Caco-2 (cell line): ENCODE measurements at regions not wholly inside any gene's neighbourhood (a gene's known extent, or its start where the extent isn't known, plus 50 kb on each side); places are given as distances from the start of the nearest gene placed in this dataset.

ENCODE experiments used
- BruUV-seq: library from RNA; stranded (reverse); fragments of 400-500 nt; replicated peaks from 2 replicates; lab custom pipeline; 2021; lab: Mats Ljungman, UMichigan
- CTCF ChIA-PET: fragments of 300-600 bp; sonication (Branson Sonifier 250); formaldehyde crosslinking; loops from one replicate; lab custom pipeline; 2022; ENCODE audit warnings: antibody characterized with exemption; lab: Charles Lee
- POLR2A ChIA-PET: fragments of 300-600 bp; sonication (Branson Sonifier 250); formaldehyde crosslinking; loops from one replicate; lab custom pipeline; 2022; ENCODE audit warnings: antibody characterized with exemption; lab: Charles Lee
- DNase-seq, 2 experiments: peaks; one replicate each; pipeline versions ENCODE4 v3.0.0 to v3.0.0-alpha.2; 2020 to 2022
- H3K27me3 ChIP-seq: replicated peaks from 2 replicates; pipeline ENCODE4 v1.6.0; 2011; ENCODE audit warnings: low read length; ENCODE audit not compliant: control insufficient read depth, insufficient read depth
- H3K36me3 ChIP-seq: 2 replicates; pipeline ENCODE4 v1.5.1; 2011; ENCODE audit warnings: low read length; ENCODE audit not compliant: control insufficient read depth, insufficient read depth
- H3K4me1 ChIP-seq: fragments of 250-450 bp; sonication (Bioruptor Pico); 2 replicates; pipeline ENCODE4 v1.5.1; 2020; ENCODE audit warnings: mild to moderate bottlenecking
- H3K4me3 ChIP-seq: 2 replicates; pipeline ENCODE4 v1.5.1; 2011; ENCODE audit warnings: low read depth, mild to moderate bottlenecking, control low read depth, low read length
- H3K9me3 ChIP-seq: fragments of 250-450 bp; sonication (Bioruptor Pico); 2 replicates; pipeline ENCODE4 v1.5.1; 2020; ENCODE audit warnings: mild to moderate bottlenecking, moderate library complexity
- H3K27ac Mint-ChIP-seq: one replicate; pipeline ENCODE4 v1.8.0; 2022; ENCODE audit warnings: mixed read lengths; ENCODE audit not compliant: unreplicated experiment
- H3K27me3 Mint-ChIP-seq: one replicate; pipeline ENCODE4 v1.8.0; 2022; ENCODE audit warnings: mixed read lengths; ENCODE audit not compliant: insufficient read depth, unreplicated experiment
- H3K36me3 Mint-ChIP-seq: one replicate; pipeline ENCODE4 v1.8.0; 2022; ENCODE audit warnings: mild to moderate bottlenecking, mixed read lengths; ENCODE audit not compliant: insufficient read depth, unreplicated experiment
- H3K4me1 Mint-ChIP-seq: one replicate; pipeline ENCODE4 v1.8.0; 2022; ENCODE audit warnings: low read depth, mixed read lengths; ENCODE audit not compliant: unreplicated experiment
- H3K4me3 Mint-ChIP-seq: one replicate; pipeline ENCODE4 v1.8.0; 2022; ENCODE audit warnings: mild to moderate bottlenecking, moderate library complexity, mixed read lengths; ENCODE audit not compliant: unreplicated experiment
- H3K9me3 Mint-ChIP-seq: one replicate; pipeline ENCODE4 v1.8.0; 2022; ENCODE audit warnings: mixed read lengths; ENCODE audit not compliant: unreplicated experiment
- intact Hi-C: fragments of 100-400 bp; cut with micrococcal nuclease; formaldehyde crosslinking; loops from one replicate; pipeline ENCODE4 v1.10.0; 2022; ENCODE audit not compliant: unreplicated experiment
- TF ChIP-seq, protein P1 (sequence below), 2 experiments: fragments of 200-600 bp in 1 of 2; IDR thresholded peaks; 1 replicate in 1 of 2; 2 replicates in 1 of 2; pipeline versions ENCODE4 v1.5.1 to v1.8.0; 2011 to 2022; ENCODE audit warnings: antibody characterized with exemption in 1 of 2, control low read depth in 1 of 2, inconsistent platforms in 1 of 2, low read depth in 1 of 2, low read length in 1 of 2, mild to moderate bottlenecking in 1 of 2, moderate library complexity in 1 of 2; ENCODE audit not compliant: insufficient read depth in 1 of 2, severe bottlenecking in 1 of 2, unreplicated experiment in 1 of 2

DNA sequence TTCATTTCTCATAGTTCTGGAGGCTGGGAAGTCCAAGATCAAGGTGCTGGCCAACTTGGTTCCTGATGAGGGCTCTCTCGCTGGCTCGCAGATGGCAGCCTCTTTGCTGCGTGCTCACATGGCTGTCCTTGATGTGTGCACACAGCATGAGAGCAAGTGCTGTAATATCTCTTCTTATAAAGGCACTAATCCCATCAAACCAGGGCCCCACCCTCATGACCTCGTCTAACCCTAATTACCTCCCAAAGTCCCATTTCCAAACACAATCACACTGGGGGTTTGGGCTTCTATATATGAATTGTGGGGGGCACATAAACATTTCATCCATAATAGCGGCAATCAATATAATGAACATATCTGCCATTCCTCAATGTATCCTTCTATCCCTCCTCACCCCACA lies 1062.1 kb downstream of the BRD1 start:
- Histone ChIP-seq H3K36me3 (no peaks in the 10 kb centered on the region), H3K4me1 (no peaks in the 10 kb centered on the region), H3K27me3 (no peaks in the 10 kb centered on the region), H3K4me3 (no peak overlapping the region), H3K9me3 (no peaks in the 10 kb centered on the region; the same call in 1 of the 2 replicates)
- Mint-ChIP-seq H3K27me3 (peaks cover 8% of the 10 kb centered on the region), H3K27ac (no peak overlapping the region), H3K36me3 (peaks cover 5% of the 10 kb centered on the region), H3K4me1 (no peaks in the 10 kb centered on the region), H3K4me3 (no peak overlapping the region), H3K9me3 (peaks cover 20% of the 10 kb centered on the region)
- DNase-seq = no peak
- intact Hi-C loops = no loop called here
- ChIA-PET POLR2A (no interaction called here), CTCF (no interaction called here)
- TF ChIP-seq, protein P1, sequence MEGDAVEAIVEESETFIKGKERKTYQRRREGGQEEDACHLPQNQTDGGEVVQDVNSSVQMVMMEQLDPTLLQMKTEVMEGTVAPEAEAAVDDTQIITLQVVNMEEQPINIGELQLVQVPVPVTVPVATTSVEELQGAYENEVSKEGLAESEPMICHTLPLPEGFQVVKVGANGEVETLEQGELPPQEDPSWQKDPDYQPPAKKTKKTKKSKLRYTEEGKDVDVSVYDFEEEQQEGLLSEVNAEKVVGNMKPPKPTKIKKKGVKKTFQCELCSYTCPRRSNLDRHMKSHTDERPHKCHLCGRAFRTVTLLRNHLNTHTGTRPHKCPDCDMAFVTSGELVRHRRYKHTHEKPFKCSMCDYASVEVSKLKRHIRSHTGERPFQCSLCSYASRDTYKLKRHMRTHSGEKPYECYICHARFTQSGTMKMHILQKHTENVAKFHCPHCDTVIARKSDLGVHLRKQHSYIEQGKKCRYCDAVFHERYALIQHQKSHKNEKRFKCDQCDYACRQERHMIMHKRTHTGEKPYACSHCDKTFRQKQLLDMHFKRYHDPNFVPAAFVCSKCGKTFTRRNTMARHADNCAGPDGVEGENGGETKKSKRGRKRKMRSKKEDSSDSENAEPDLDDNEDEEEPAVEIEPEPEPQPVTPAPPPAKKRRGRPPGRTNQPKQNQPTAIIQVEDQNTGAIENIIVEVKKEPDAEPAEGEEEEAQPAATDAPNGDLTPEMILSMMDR (IDR thresholded peaks at IDR 0.05; ENCODE audit: insufficient read depth in 1 of 2, low read depth in 1 of 2, low read length in 1 of 2, severe bottlenecking in 1 of 2, unreplicated experiment in 1 of 2) = no peak
- BruUV-seq = no TSS peak

DNA sequence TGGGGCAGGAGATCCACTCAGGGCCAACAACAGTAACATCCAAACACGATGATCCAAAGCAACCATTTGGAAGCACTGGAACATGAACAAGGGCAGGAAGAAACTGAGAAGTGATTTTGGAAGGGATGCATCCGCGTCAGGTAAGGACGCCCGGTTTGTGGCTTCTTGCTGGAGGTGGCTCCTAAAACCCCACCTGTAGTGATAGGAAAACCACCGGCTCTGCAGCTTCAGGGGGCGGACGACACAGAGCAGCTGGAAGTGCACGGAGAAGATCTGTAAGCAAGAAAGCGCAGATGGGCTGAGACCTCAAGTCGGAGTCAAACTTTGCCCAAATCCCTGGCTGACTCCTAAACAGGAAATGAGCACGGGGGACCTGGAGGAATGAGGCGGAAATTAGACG lies 1066.1 kb downstream of the BRD1 start:
- Histone ChIP-seq H3K4me1 (no peaks in the 10 kb centered on the region), H3K4me3 (no peak overlapping the region), H3K27me3 (no peaks in the 10 kb centered on the region), H3K9me3 (no peaks in the 10 kb centered on the region), H3K36me3 (no peaks in the 10 kb centered on the region)
- no TSS peak for BruUV-seq
- no peaks in the 10 kb centered on the region for H3K36me3 Mint-ChIP-seq
- H3K4me1 Mint-ChIP-seq = no peaks in the 10 kb centered on the region
- intact Hi-C loops = no loop called here
- H3K27me3 Mint-ChIP-seq = peaks cover 8% of the 10 kb centered on the region
- peaks cover 20% of the 10 kb centered on the region for H3K9me3 Mint-ChIP-seq
- ChIA-PET POLR2A (no interaction called here), CTCF (no interaction called here)
- DNase-seq = no peak
- TF ChIP-seq, protein P1 (IDR thresholded peaks at IDR 0.05; ENCODE audit: insufficient read depth in 1 of 2, low read depth in 1 of 2, low read length in 1 of 2, severe bottlenecking in 1 of 2, unreplicated experiment in 1 of 2) = no peak
- H3K27ac Mint-ChIP-seq = no peak overlapping the region
- H3K4me3 Mint-ChIP-seq = no peak overlapping the region

DNA sequence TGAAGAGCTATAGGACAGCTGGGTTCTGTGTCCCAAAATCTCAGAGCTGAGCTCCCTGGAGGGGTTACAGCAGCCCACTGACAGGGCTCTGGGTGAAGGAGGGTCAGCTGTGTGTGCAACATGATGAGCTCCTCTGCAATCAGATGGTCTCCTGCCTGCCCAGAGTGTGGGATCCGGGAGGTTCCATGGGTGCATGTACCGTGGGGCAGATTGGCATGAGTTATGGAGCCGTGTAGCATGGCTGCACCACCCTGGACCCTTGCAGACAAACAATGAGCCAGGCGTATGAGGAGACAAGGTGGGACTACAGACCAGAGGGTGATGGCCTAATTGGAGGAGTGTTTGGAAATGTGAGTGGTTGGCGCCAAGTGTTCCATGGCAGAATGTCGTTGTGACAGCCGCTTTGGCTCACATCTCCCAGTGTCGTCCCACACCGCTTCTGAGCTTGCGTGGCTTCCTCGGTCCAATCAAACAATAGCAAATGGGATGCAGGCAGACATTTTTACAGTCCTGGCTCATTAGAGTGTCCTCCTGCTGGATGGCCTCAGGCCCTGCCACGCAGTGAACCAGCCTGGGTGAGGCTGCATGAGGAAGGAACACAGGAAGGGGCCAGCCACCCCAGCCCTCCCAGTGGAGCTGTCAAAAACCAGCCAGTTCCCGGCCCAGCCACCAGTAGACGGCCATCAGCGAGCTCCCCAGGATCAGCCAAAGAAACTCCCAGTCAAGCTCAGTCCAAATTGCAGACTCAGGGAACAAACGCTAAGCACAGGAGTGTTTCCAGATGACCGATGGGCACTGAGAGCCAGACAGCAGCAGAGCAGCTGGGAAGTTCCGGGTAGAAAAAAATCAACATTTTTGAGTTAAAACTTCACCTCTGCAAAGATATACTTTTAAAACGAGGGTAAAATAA lies 1066.9 kb downstream of the BRD1 start:
- CTCF ChIA-PET = no interaction called here
- Mint-ChIP-seq H3K9me3 (peaks cover 20% of the 10 kb centered on the region), H3K27me3 (peaks cover 11% of the 10 kb centered on the region), H3K4me3 (no peak overlapping the region), H3K27ac (no peak overlapping the region), H3K36me3 (no peaks in the 10 kb centered on the region), H3K4me1 (no peaks in the 10 kb centered on the region)
- no TSS peak for BruUV-seq
- Histone ChIP-seq H3K27me3 (no peaks in the 10 kb centered on the region), H3K36me3 (no peaks in the 10 kb centered on the region), H3K9me3 (no peaks in the 10 kb centered on the region), H3K4me1 (no peaks in the 10 kb centered on the region), H3K4me3 (no peak overlapping the region)
- peak in 1 of 2 experiments; percentile 7 for DNase-seq
- TF ChIP-seq, protein P1 (IDR thresholded peaks at IDR 0.05; ENCODE audit: insufficient read depth in 1 of 2, low read depth in 1 of 2, low read length in 1 of 2, severe bottlenecking in 1 of 2, unreplicated experiment in 1 of 2) = no peak
- POLR2A ChIA-PET = no interaction called here
- intact Hi-C loops = no loop called here
